SK-N-SH treated with all-trans-retinoic acid at 6 μM for 48 hours (cell line): ENCODE measurements at regions not wholly inside any gene's neighbourhood (a gene's known extent, or its start where the extent isn't known, plus 50 kb on each side); places are given as distances from the start of the nearest gene placed in this dataset.
A peak's percentile ranks its signal among the peaks of the same experiment; 100 is the strongest.

Experiments
- ATAC-seq: fragments of 200-7000 bp; cut with Tn5 transposase; 3 replicates; pipeline ENCODE4 v1.9.1; 2020; ENCODE audit warnings: mild to moderate bottlenecking, moderate library complexity
- ARNTL ChIP-seq: fragments of 450-650 bp; formaldehyde crosslinking; IDR thresholded peaks from 2 replicates; pipeline ENCODE4 v1.5.0; 2020; ENCODE audit warnings: low read depth, mild to moderate bottlenecking, moderate library complexity, borderline replicate concordance
- BACH2 ChIP-seq: fragments of 250-450 bp; sonication (Bioruptor Pico); IDR thresholded peaks from 2 replicates; pipeline ENCODE4 v1.9.0; 2021; ENCODE audit warnings: mild to moderate bottlenecking, borderline replicate concordance
- CSDC2 ChIP-seq: fragments of 250-450 bp; sonication (Bioruptor Pico); IDR thresholded peaks from 2 replicates; pipeline ENCODE4 v1.5.0; 2020; ENCODE audit warnings: mild to moderate bottlenecking, moderate library complexity
- CSRNP3 ChIP-seq: fragments of 250-450 bp; sonication (Bioruptor Pico); IDR thresholded peaks from 2 replicates; pipeline ENCODE4 v1.5.1; 2021; ENCODE audit warnings: mild to moderate bottlenecking, moderate library complexity
- GLIS3 ChIP-seq: fragments of 250-450 bp; sonication (Bioruptor Pico); IDR thresholded peaks from 2 replicates; pipeline ENCODE4 v1.5.0; 2020; ENCODE audit warnings: mild to moderate bottlenecking, moderate library complexity
- ISL1 ChIP-seq: fragments of 250-450 bp; sonication (Bioruptor Pico); IDR thresholded peaks from 2 replicates; pipeline ENCODE4 v2.1.2; 2022; ENCODE audit warnings: mild to moderate bottlenecking, moderate library complexity
- OSR1 ChIP-seq: fragments of 250-450 bp; sonication (Bioruptor Pico); IDR thresholded peaks from 2 replicates; pipeline ENCODE4 v1.8.0; 2022; ENCODE audit warnings: moderate library complexity, mild to moderate bottlenecking, inconsistent platforms
- PATZ1 ChIP-seq: fragments of 250-450 bp; sonication (Bioruptor Pico); IDR thresholded peaks from 2 replicates; pipeline ENCODE4 v1.8.0; 2020; ENCODE audit warnings: mild to moderate bottlenecking, moderate library complexity, borderline replicate concordance
- POU6F1 ChIP-seq: fragments of 250-450 bp; sonication (Bioruptor Pico); IDR thresholded peaks from 2 replicates; pipeline ENCODE4 v1.8.0; 2021; ENCODE audit warnings: low read depth, mild to moderate bottlenecking, moderate library complexity, borderline replicate concordance
- PPARA ChIP-seq: fragments of 250-450 bp; sonication (Bioruptor Pico); IDR thresholded peaks from 2 replicates; pipeline ENCODE4 v1.5.0; 2020; ENCODE audit warnings: mild to moderate bottlenecking, borderline replicate concordance
- RARB ChIP-seq: fragments of 250-450 bp; sonication (Bioruptor Pico); IDR thresholded peaks from 2 replicates; pipeline ENCODE4 v1.8.0; 2021; ENCODE audit warnings: mild to moderate bottlenecking, moderate library complexity
- SNAI2 ChIP-seq: fragments of 250-450 bp; sonication (Bioruptor Pico); IDR thresholded peaks from 2 replicates; pipeline ENCODE4 v1.5.0; 2020; ENCODE audit warnings: mild to moderate bottlenecking, moderate library complexity
- TCF4 ChIP-seq: fragments of 250-450 bp; sonication (Bioruptor Pico); IDR thresholded peaks from 2 replicates; pipeline ENCODE4 v1.8.0; 2021; ENCODE audit warnings: mild to moderate bottlenecking, moderate library complexity, borderline replicate concordance
- TOX ChIP-seq: fragments of 250-450 bp; sonication (Bioruptor Pico); IDR thresholded peaks from 2 replicates; pipeline ENCODE4 v1.8.0; 2021; ENCODE audit warnings: mild to moderate bottlenecking, moderate library complexity, borderline replicate concordance
- TSHZ2 ChIP-seq: fragments of 250-450 bp; sonication (Bioruptor Pico); IDR thresholded peaks from 2 replicates; pipeline ENCODE4 v1.5.0; 2020; ENCODE audit warnings: mild to moderate bottlenecking, moderate library complexity
- ZC3H10 ChIP-seq: fragments of 250-450 bp; sonication (Bioruptor Pico); IDR thresholded peaks from 2 replicates; pipeline ENCODE4 v1.5.1; 2021; ENCODE audit warnings: mild to moderate bottlenecking, moderate library complexity
- ZFP3 ChIP-seq: fragments of 250-450 bp; sonication (Bioruptor Pico); IDR thresholded peaks from 2 replicates; pipeline ENCODE4 v1.5.0; 2020; ENCODE audit warnings: mild to moderate bottlenecking, moderate library complexity
- ZFP30 ChIP-seq: fragments of 450-650 bp; formaldehyde crosslinking; IDR thresholded peaks from 2 replicates; pipeline ENCODE4 v1.5.0; 2022; ENCODE audit warnings: mild to moderate bottlenecking, moderate library complexity
- ZNF565 ChIP-seq: fragments of 450-650 bp; formaldehyde crosslinking; conservative IDR thresholded peaks from 2 replicates; pipeline ENCODE4 v1.5.0; 2020; ENCODE audit warnings: low read depth, mild to moderate bottlenecking, moderate library complexity
- ZNF8 ChIP-seq: fragments of 450-650 bp; formaldehyde crosslinking; IDR thresholded peaks from 2 replicates; pipeline ENCODE4 v1.5.0; 2020; ENCODE audit warnings: mild to moderate bottlenecking, moderate library complexity
- TF ChIP-seq, protein P1 (sequence below): fragments of 250-450 bp; sonication (Bioruptor Pico); IDR thresholded peaks from 2 replicates; pipeline ENCODE4 v1.5.1; 2020; ENCODE audit warnings: low read depth, mild to moderate bottlenecking, moderate library complexity

- ATAC-seq = no peak
- TF ChIP-seq ARNTL (CRISPR knock-in tag) (no peak), GLIS3 (CRISPR knock-in tag) (no peak), POU6F1 (CRISPR knock-in tag) (no peak), ZFP30 (CRISPR knock-in tag) (no peak), CSRNP3 (no peak), ZNF565 (CRISPR knock-in tag) (no peak), RARB (CRISPR knock-in tag) (no peak), PATZ1 (CRISPR knock-in tag) (no peak), ZC3H10 (no peak), BACH2 (no peak), ISL1 (CRISPR knock-in tag) (no peak), CSDC2 (CRISPR knock-in tag) (no peak), PPARA (CRISPR knock-in tag) (no peak), TOX (CRISPR knock-in tag) (no peak), ZFP3 (CRISPR knock-in tag) (no peak), TCF4 (CRISPR knock-in tag) (no peak)
- TF ChIP-seq, protein P1, sequence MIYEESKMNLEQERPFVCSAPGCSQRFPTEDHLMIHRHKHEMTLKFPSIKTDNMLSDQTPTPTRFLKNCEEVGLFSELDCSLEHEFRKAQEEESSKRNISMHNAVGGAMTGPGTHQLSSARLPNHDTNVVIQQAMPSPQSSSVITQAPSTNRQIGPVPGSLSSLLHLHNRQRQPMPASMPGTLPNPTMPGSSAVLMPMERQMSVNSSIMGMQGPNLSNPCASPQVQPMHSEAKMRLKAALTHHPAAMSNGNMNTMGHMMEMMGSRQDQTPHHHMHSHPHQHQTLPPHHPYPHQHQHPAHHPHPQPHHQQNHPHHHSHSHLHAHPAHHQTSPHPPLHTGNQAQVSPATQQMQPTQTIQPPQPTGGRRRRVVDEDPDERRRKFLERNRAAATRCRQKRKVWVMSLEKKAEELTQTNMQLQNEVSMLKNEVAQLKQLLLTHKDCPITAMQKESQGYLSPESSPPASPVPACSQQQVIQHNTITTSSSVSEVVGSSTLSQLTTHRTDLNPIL (CRISPR knock-in tag) = no peak
These were observed 1061.6 kb downstream of the JRKL start for GRCh38 chr11:97451441-97451840.

- peak; percentile 74 for ATAC-seq
- TF ChIP-seq GLIS3 (CRISPR knock-in tag) (no peak), ZFP3 (CRISPR knock-in tag) (no peak), ZFP30 (CRISPR knock-in tag) (no peak), CSDC2 (CRISPR knock-in tag) (no peak), TCF4 (CRISPR knock-in tag) (no peak), ARNTL (CRISPR knock-in tag) (no peak), SNAI2 (no peak), CSRNP3 (no peak), RARB (CRISPR knock-in tag) (no peak), ZNF565 (CRISPR knock-in tag) (no peak), TSHZ2 (CRISPR knock-in tag) (no peak), ZNF8 (CRISPR knock-in tag) (no peak), ZC3H10 (no peak), OSR1 (no peak), TOX (CRISPR knock-in tag) (no peak), ISL1 (CRISPR knock-in tag) (no peak)
- TF ChIP-seq, protein P1 (CRISPR knock-in tag) = no peak
These were observed 1065.2 kb downstream of the JRKL start for GRCh38 chr11:97454988-97455387.
